GM19023 (cell line): ENCODE measurements at regions not wholly inside any gene's neighbourhood (a gene's known extent, or its start where the extent isn't known, plus 50 kb on each side); places are given as distances from the start of the nearest gene placed in this dataset.
A peak's percentile ranks its signal among the peaks of the same experiment; 100 is the strongest.
"Not testable (repeated sequence)": the region's sequence is repeated elsewhere in the genome, so short reads cannot be mapped to it uniquely, and the experiment has no call there.

ENCODE experiments used
- ATAC-seq: cut with Tn5 transposase; IDR thresholded peaks from one replicate; pipeline ENCODE4 v1.9.1; 2021; ENCODE audit warnings: mild to moderate bottlenecking, moderate library complexity; ENCODE audit not compliant: unreplicated experiment

DNA sequence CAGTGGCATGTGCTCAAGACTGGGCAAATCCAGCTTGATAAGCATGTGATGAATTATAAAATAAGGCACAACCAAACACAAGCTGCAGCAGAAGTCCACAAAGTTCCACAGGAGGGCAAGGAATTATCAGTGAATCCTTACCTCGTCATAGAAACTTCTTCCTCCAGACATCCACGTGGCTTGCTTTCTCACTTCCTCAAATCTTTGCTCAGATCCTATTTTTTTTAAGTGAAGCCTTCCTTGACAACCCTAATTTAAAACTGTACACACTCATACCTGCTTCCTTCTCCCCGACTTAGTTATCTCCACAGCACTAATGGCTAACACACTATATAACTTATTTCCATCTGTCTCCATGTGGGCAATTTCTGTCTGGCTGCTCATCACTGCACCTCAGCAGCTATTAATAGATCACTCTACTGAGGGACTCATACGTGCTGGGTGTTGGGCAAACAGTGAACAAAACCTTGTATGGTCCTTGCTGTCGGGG is 320.7 kb downstream of the KLF13 start:
- not testable (repeated sequence) for ATAC-seq

DNA sequence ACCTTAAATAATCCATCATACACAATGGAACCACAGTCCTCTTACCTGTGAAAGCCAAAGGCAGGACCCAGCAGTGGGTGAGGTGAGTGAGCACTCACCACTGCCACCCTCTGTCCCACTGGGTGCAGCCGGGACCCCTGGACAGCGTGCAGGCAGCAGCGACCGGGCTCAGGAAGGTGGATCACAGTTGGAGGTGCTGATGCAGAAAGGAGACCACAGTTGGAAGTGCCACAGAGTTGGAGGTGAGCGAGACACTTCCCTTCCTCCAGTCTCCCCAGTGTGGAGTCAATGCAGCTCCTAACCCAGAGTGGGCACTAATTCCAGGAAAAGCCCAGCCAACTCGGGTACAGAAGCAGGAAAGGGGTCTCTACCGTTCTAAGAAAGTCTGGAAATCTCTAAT is 323.0 kb downstream of the KLF13 start:
- ATAC-seq, result not testable (repeated sequence)

DNA sequence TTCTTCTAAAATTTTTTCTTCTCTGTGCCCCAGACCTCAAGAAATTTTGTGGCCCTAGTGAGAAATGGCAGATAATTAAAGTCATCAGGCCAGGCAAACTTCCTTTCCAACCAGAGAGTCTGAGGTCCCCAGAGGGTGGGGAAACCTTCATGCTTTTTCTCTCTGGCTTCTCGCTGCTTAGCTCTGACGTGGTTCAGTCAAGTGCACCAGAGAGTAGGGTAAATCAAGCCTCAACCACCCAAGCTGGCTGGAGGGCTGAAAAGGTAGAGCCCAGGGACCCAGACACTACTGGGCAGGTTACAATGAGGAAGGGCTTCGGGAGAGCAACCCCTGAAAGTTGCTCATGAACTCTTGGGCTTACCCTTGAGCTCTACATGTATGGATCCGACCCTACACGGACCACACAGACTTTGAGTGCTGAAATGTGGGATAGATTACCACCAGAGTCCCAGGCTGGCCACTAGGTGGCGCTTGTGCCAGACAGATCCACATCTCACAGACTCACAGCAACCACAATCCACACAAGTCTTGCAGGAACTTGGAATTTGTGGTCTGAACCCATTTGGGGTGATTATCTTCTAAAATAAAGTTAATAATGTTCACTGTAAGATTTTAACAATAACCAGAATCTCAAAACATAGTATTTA is 323.5 kb downstream of the KLF13 start:
- ATAC-seq, result not testable (repeated sequence)

DNA sequence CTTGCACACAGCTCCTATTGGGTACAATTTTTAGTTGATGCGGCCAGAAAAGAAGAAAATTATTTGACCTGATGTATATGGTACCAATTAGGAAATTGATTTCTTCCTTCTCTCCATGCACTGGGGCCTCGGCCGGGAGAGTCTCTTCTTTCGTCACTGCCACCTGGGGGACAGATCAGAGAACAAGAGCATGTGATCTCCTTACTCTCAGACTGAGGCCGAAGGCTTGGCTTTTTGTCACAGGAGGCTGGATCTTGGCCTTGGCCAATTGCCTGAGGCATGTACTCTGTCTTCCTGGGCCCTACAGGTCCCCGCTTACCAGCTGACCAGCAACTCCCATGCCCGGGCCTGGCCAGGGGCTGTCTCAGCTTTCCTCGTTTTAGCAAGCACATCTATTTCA is 330.3 kb downstream of the KLF13 start:
- ATAC-seq, result not testable (repeated sequence)

DNA sequence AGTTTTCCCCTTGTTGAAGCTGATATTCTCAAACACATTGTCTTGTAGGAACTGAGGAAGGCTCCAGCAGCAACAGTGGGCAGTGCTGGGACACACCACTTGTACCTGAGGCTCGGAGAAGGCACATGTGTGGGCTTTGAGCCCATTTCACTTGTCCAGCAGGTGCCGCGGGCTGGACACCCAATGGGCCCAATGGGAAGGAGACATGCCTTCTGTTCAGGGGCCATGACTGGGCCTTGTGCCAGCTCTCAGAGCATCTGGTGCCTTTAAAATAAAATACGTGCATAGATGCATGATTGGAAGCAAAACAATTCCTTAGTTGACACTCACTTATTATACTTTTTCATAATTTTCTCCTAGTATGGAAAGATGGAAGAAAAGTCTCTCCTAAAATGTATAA is 334.2 kb downstream of the KLF13 start:
- ATAC-seq, result no peak

DNA sequence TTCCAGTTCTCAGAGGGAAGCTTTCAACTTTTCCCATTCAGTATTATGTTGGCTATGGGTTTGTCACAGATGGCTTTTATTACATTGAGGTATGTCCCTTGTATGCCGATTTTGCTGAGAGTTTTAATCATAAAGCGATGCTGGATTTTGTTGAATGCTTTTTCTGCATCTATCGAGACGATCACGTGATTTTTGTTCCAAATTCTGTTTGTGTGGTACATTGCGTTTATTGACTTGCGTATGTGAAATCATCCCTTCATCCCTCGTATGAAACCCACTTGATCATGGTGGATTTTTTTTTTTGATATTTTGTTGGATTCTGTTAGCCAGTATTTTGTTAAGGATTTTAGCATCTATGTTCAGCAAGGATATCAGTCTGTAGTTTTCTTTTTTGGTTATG is 339.1 kb downstream of the KLF13 start:
- not testable (repeated sequence) for ATAC-seq

DNA sequence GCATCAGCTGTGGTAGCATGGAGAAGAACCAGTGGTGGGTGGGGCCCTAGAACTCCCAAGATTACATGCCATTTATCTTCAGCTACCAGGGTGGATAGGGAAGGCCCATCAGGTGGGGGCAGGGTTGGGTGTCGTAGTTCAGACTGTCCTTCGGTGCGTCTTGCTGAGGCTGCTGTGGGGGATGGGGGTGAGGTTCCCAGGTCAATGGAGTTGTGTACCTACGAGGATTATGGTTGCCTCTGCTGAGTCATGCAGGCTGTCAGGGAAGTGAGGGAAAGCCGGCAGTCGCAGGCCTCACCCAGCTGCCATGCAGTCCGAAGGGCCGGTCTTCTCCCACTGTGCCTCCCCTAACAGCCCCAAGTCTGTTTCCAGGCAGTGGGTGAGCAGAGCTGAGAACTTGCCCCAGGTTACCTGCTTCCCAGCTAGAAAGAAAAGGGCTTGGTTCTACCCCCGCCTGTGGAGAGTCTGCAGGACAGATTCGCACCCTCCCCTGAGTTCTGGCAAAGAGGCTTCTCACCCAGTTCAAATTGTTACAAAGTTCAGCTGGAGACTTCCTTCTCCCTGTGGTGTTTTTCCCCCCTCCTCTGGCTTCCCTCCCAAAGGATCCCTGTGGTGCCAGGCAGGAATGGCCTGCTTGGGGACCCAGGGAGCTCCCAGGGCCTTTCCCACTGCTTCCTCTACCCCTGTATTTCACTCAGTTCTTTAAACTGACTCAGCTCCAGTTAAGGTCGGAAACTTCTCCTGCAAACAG is 342.7 kb downstream of the KLF13 start:
- ATAC-seq, result not testable (repeated sequence)

DNA sequence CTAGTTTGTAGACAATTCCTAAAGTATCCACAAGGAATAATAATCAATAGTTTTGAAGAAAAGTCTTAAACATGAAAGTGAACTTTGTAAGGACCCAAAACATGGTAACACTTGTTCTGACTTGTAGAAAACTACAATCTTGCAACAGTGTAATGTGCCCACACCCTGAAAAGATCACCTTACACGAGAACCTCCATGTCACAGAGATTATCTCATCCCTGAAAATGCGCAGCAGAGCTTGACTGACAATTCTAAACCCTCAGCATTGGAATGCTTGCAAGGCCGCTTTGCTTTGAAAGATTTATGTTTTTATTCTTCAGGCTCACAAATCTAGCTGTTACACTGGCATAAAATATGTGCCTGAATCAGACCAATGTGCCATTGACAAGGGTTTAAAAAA is 346.6 kb downstream of the KLF13 start:
- not testable (repeated sequence) for ATAC-seq

DNA sequence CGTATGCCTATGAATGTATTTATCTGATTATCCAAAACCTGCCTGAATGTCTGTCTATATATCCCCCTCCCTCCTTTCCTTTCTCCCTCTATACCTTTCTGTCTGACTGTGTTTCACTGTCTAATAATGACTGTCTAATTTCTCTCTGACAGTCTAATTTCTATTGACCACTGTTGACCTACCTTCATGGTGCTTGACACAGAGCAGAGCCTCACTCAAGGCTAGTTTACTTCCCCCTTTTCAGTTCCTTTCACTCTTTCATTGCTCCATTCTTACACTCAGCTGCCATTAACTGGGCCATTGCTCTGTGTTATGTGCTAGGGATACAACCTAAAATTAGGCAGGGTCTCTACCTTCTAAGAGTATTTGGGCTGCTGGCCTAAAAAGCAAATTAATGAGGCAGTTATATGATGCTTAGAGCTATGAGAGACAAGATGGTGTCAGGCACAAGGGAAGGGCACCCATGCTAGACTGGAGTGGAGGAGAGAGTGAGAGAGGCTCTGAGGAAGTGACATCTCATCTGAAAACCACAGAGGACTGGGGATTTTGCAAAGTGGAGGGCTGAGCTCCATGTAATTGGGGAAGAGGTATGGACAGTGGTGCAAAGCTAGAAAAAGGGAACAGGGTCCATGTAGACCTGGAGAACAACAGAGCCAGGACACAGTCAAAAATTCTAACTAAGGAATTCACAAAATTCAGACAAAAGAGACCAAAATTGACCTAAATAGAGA is 348.6 kb upstream of the CHRNA7 start:
- not testable (repeated sequence) for ATAC-seq

DNA sequence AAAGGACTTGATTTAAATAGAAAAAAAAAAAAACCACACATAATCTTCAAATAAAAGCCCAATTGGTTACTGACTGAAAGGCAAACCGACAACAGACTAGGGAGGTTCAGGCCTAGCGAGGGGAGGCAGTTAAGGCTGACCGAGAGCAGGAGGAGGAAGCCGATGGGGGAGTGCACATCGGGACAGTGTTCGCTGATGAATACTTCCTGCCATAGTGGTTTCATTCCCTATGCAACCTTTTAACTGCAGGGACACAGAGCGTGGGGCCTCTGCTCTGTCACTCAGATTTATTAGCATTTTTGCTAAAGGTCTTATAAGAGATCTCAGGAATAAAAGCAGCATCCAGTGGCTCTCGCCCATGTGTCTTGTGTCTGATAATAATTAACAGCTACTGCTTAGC is 343.2 kb upstream of the CHRNA7 start:
- not testable (repeated sequence) for ATAC-seq

DNA sequence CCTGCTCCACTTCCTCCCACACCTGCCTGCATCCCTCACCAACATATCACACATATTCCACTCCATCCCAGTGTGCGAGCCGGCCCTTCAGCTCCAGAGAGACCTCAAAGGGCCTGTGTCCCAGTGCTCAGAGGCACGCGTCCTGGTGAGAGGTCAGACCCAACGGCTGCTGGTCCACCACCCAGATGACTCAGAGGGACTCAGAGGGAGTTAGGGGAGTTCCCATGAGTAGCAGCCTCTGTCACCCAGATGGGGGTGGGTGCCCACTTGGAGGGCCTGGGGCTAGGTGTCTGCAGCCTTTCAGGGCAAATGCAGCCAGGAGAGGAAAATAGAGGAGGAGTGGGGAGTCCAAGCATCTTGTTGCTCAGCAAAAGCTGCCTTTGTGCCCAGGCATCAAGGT is 333.8 kb upstream of the CHRNA7 start:
- not testable (repeated sequence) for ATAC-seq

DNA sequence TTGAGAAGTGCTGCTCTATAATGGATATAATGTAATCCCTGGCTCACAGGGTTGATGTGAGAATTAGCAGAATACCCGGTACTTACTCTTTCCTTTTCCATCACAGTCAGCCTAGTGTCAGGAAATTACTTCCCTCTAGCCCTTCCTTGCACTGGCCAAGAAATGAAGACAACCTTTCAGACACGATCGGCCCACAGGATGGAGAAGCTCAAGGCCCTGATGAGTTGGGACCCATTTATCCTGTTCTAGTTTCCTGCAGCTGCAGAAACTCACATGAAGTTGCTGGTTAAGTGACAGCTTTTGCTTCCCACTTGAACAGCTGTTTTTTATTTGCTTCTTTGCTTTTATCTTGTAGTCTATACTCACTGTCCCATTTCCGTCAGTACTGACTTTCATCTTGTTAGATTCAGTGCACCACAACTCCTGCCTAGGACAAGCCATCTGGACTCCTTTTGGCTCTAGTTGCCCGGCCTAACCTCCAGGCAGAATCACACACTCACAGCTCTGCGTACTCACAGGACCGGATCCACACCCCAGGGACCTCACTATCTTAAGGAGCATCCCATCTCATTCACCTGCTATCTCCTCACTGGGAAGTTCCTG is 325.1 kb upstream of the CHRNA7 start:
- not testable (repeated sequence) for ATAC-seq

DNA sequence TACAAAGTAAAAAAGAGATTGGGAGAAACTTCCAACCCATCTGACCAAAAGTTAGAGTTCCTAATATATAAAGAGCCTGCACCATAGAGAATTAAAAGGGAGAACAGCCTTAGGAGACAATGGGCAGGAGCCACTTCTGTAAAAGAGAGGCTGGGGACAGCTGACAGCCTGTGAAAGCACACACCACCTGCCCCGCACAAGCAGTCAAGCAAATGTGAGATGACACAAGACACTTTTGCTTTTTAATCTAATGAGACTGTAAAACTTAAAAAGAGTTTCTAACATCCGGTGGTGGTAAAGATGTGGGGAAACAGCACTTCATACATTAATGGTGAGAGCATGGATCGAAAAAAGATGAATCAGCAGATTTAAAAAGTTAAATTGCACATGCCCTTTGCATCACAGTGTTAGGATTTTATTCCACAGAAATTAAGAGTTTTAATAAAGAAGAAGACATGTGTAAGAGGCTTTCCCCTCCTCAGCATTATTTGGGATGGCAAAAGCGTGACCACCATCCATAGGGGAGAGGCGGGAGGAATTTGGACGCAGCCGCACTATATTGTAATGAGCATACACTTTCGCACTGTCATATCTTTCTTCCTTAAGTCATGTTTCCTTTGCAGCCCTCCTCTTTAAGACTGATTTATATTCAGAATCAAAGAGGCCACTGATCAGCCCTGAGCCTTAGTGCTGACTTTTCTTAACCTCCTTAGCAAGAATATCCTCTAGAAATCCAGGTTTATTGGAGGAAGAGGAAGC is 322.2 kb upstream of the CHRNA7 start:
- peak; percentile 63 for ATAC-seq

DNA sequence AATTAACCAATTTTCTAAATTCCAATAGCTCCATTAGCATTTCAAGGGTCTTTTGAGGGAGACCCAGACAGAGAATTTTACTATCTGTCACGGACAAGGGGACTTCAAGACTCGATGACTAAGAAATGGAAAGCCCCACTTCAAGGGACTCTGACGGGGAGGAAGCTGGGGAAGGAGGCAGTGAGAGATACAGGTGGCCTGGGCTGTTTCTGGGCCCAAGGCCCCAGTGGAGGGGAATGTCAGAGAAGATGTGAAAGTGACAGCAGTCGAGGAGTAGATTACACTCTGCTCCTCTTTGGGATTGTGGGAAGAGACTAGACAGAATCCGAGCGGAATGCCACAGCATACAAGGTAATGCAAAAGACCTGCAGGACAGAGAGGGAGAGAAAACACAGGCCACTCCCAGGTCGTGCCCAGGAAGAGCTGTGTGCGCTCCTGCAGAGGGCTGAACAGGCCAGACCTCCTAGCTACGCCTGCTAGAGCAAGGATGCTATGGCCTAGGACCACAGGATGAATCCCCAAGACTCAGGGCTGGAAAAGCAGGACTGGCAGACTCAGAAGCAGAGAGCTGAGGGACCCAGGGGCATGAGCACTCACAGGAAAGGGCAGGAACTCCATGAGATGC is 321.5 kb upstream of the CHRNA7 start:
- peak; percentile 84 for ATAC-seq

DNA sequence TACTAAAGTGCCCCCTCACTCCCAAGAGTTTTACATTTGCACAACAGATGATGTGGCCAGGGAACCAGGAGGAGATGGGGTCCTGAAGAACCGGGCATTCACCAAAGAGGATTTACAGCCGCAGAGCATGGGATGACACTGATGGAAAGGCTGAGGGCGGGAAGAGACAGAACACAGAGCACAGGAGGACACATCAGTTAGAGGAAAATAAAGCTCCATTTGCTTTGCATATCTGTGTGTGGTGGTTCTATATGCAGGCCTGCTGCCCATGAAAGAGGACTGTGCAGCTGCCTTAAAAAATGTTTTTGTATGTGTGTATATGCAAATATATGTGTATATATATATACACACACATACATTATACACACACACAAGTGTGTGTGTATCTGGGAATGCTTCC is 320.8 kb upstream of the CHRNA7 start:
- not testable (repeated sequence) for ATAC-seq

DNA sequence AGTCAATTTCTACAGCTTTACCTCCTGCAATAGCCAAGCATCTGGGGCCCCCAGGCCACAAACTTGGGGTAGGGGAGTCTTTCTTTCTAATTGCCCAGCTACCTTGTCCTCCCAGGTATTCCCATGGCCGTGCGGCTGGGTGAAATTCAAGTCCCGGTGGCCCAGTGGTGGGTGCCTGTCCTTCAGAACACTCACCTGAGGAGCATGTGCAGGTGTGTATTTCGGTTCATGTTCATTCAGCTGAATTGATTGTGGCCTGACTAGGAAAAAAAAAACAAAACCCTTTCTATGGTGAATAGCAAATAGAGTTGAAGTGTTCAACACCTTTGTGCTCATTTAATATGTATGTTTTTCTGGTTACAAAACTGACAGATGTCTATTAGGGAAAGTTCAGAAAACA is 319.5 kb upstream of the CHRNA7 start:
- ATAC-seq, result not testable (repeated sequence)

DNA sequence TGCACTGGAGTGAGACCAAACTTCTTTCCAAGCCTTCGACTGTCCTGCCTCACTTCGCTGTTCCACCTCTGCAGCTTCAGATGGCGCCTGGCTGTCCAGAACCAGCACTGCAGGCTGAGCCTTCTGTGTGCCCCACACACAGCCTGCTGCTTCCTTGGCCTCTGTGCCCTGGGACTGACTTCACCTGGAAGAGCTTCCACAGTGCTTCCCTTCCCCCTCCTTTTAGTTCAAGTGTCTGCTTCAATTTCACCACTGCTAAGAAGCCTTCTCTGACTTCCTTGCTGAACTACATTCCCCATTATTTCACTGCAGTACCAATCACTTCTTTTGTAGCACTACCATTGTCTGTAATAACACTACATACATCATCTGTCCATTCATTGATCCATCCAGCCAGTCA is 315.1 kb upstream of the CHRNA7 start:
- ATAC-seq, result not testable (repeated sequence)

DNA sequence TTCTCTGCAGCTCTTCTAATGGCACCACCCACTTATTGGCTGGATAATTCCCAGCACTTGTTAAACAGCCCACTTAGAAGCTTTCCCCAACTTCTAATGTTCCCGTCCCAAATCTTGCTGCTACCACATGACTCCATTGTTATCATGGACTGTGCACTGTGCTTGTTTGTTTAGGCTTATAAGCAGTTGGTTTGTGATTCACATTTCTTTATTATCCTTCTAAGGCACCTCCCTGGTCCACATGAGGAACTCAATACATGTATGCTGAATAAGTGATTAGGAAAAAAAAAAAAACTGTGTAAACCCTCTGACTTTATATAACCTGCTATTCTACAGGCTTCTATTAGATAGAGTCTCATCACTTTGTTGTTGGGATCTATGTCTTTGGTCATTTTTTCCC is 311.7 kb upstream of the CHRNA7 start:
- not testable (repeated sequence) for ATAC-seq

DNA sequence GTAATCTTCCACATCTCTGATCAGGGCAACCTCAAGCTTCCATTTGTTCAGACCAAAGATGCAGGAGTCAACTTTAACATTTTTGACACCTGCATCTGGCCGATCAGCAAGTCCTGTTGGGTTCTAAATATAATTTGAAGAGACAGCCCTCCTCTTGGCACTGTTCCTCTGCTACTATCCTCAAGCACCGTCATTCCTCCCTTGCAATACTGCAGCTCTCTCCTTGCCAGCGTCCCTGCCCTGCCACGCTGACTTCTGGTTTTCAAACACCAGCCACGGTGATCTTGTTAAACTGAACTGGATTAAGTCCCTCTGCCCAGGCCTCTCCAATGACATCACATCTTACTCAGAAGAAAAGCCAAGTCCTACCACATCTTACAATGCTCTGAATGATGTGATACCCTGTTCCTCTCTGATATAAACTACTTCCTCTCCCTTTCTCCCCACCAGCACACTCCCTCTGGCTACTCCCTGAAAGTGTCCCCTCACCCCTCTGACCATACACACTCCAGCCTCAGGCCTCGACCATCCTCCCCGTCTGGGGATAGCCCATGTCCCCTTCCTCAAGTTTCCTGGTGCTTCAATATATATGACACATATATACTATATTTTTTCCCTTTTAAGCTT is 310.8 kb upstream of the CHRNA7 start:
- ATAC-seq, result not testable (repeated sequence)

DNA sequence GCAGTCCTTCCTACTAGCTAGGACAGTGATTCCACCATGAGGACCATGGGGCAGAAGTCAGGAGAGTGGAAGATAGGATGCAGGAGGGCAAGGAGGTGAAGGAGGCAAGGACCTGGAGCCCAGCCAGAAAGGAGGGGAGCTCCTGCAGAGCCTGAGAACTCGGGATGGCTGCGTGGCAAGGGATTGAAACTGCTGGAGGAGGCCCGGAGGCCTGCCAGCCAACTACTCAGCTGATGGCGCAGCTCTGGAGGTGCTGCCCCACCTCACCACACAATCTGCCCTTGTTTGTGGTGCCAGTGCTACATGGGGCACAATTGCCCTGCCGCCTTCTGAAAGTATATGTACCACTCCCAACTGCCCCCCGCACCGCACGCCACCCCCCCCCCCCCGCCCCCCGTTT is 307.3 kb upstream of the CHRNA7 start:
- not testable (repeated sequence) for ATAC-seq
